ENCODE measurements at regions not wholly inside any gene's neighbourhood (a gene's known extent, or its start where the extent isn't known, plus 50 kb on each side); places are given as distances from the start of the nearest gene placed in this dataset.

- DNase-seq (ENCODE audit: low read depth) = peak; percentile 38
- TF ChIP-seq MYC (IDR thresholded peaks at IDR 0.05; ENCODE audit: low read depth, low read length) (no peak), MAX (IDR thresholded peaks at IDR 0.05; ENCODE audit: low read depth, low read length) (no peak)
- H3K4me3 ChIP-seq (ENCODE audit: low read depth, low read length) = no peak overlapping the region
Observed at GRCh38 chr21:33157303-33157702, 72.4 kb upstream of the IFNAR2 start.

- TF ChIP-seq CTCF (IDR thresholded peaks at IDR 0.05; ENCODE audit: low read depth, low read length) (no peak), MYC (IDR thresholded peaks at IDR 0.05; ENCODE audit: low read depth, low read length) (no peak), MAX (IDR thresholded peaks at IDR 0.05; ENCODE audit: low read depth, low read length) (no peak), POLR2A (IDR thresholded peaks at IDR 0.05; ENCODE audit: extremely low read depth, insufficient read length) (no peak)
- DNase-seq (ENCODE audit: low read depth) = no peak
- H3K4me3 ChIP-seq (ENCODE audit: low read depth, low read length) = no peak overlapping the region
Observed at GRCh38 chr21:33158654-33159053, 71.1 kb upstream of the IFNAR2 start.

GRCh38 chr21:33162436-33162951 lies 67.2 kb upstream of the IFNAR2 start:
- no peak for DNase-seq (ENCODE audit: low read depth)
- no peak overlapping the region for H3K4me3 ChIP-seq (ENCODE audit: low read depth, low read length)

GRCh38 chr21:33168886-33169285 lies 60.9 kb upstream of the IFNAR2 start:
- H3K4me3 ChIP-seq (ENCODE audit: low read depth, low read length) = no peak overlapping the region
- no peak for TF ChIP-seq MYC (IDR thresholded peaks at IDR 0.05; ENCODE audit: low read depth, low read length)
- DNase-seq (ENCODE audit: low read depth) = no peak

More at GRCh38 chr21:33162436-33162951, 67.2 kb upstream of the IFNAR2 start:
- TF ChIP-seq MYC (IDR thresholded peaks at IDR 0.05; ENCODE audit: low read depth, low read length) (no peak), POLR2A (IDR thresholded peaks at IDR 0.05; ENCODE audit: extremely low read depth, insufficient read length) (no peak), MAX (IDR thresholded peaks at IDR 0.05; ENCODE audit: low read depth, low read length) (no peak), CTCF (IDR thresholded peaks at IDR 0.05; ENCODE audit: low read depth, low read length) (no peak)

- H3K4me3 ChIP-seq (ENCODE audit: low read depth, low read length) = no peak overlapping the region
- DNase-seq (ENCODE audit: low read depth) = peak; percentile 26
- TF ChIP-seq MAX (IDR thresholded peaks at IDR 0.05; ENCODE audit: low read depth, low read length) = no peak; the same call in 1 of the 2 replicates
- TF ChIP-seq MYC (IDR thresholded peaks at IDR 0.05; ENCODE audit: low read depth, low read length) = no peak
- TF ChIP-seq POLR2A (IDR thresholded peaks at IDR 0.05; ENCODE audit: extremely low read depth, insufficient read length) = no peak
- TF ChIP-seq CTCF (IDR thresholded peaks at IDR 0.05; ENCODE audit: low read depth, low read length) = no peak
Observed at GRCh38 chr21:33169359-33169758, 60.4 kb upstream of the IFNAR2 start.

GRCh38 chr21:33171616-33172169 lies 58.0 kb upstream of the IFNAR2 start:
- no peak overlapping the region for H3K4me3 ChIP-seq (ENCODE audit: low read depth, low read length)
- DNase-seq (ENCODE audit: low read depth) = no peak
- no peak for TF ChIP-seq CTCF (IDR thresholded peaks at IDR 0.05; ENCODE audit: low read depth, low read length)
- TF ChIP-seq POLR2A (IDR thresholded peaks at IDR 0.05; ENCODE audit: extremely low read depth, insufficient read length) = no peak
- no peak for TF ChIP-seq MAX (IDR thresholded peaks at IDR 0.05; ENCODE audit: low read depth, low read length)
- TF ChIP-seq MYC (IDR thresholded peaks at IDR 0.05; ENCODE audit: low read depth, low read length) = no peak

- DNase-seq (ENCODE audit: low read depth) = no peak
- TF ChIP-seq CTCF (IDR thresholded peaks at IDR 0.05; ENCODE audit: low read depth, low read length) (no peak), MAX (IDR thresholded peaks at IDR 0.05; ENCODE audit: low read depth, low read length) (no peak), MYC (IDR thresholded peaks at IDR 0.05; ENCODE audit: low read depth, low read length) (no peak), POLR2A (IDR thresholded peaks at IDR 0.05; ENCODE audit: extremely low read depth, insufficient read length) (no peak)
- H3K4me3 ChIP-seq (ENCODE audit: low read depth, low read length) = no peak overlapping the region
Observed at GRCh38 chr21:33174756-33175155, 55.0 kb upstream of the IFNAR2 start.
